ENCODE measurements at regions not wholly inside any gene's neighbourhood (a gene's known extent, or its start where the extent isn't known, plus 50 kb on each side); places are given as distances from the start of the nearest gene placed in this dataset.

- no peak for DNase-seq
Measured at GRCh38 chr4:41318839-41319530, 62.3 kb downstream of the UCHL1 start.

- no peak for DNase-seq
Measured at GRCh38 chr4:41319553-41319952, 62.8 kb downstream of the UCHL1 start.

- no peak for DNase-seq
Measured at GRCh38 chr4:41320278-41320677, 63.5 kb downstream of the UCHL1 start.

- no peak for DNase-seq
Measured at GRCh38 chr4:41320786-41321185, 64.1 kb downstream of the UCHL1 start.

GRCh38 chr4:41321216-41321945, 64.7 kb downstream of the UCHL1 start:
- no peak for DNase-seq

- no peak for DNase-seq
Measured at GRCh38 chr4:41322617-41323016, 65.9 kb downstream of the UCHL1 start.

GRCh38 chr4:41323179-41323578, 66.5 kb downstream of the UCHL1 start:
- DNase-seq: no peak

- no peak for DNase-seq
Measured at GRCh38 chr4:41323706-41324105, 67.0 kb downstream of the UCHL1 start.

GRCh38 chr4:41324861-41325260, 68.1 kb downstream of the UCHL1 start:
- DNase-seq: no peak

- DNase-seq: no peak
Measured at GRCh38 chr4:41325901-41326300, 69.2 kb downstream of the UCHL1 start.

GRCh38 chr4:41326776-41327175, 70.0 kb downstream of the UCHL1 start:
- no peak for DNase-seq

GRCh38 chr4:41327770-41328169, 71.0 kb downstream of the UCHL1 start:
- no peak for DNase-seq

GRCh38 chr4:41329361-41329760, 72.6 kb downstream of the UCHL1 start:
- no peak for DNase-seq

- no peak for DNase-seq
Measured at GRCh38 chr4:41331224-41331623, 74.5 kb downstream of the UCHL1 start.

- DNase-seq: no peak
Measured at GRCh38 chr4:41332510-41333054, 75.9 kb downstream of the UCHL1 start.

GRCh38 chr4:41334182-41334581, 77.5 kb downstream of the UCHL1 start:
- no peak for DNase-seq

- peak; percentile 65 for DNase-seq
Measured at GRCh38 chr4:41339812-41340809, 83.4 kb downstream of the UCHL1 start.

- no peak for DNase-seq
Measured at GRCh38 chr4:41346306-41347061, 89.8 kb downstream of the UCHL1 start.

GRCh38 chr4:41349021-41349420, 92.3 kb downstream of the UCHL1 start:
- DNase-seq: no peak

- no peak for DNase-seq
Measured at GRCh38 chr4:41358647-41359421, 102.1 kb downstream of the UCHL1 start.

GRCh38 chr4:41359422-41359775, 102.7 kb downstream of the UCHL1 start:
- no peak for DNase-seq

GRCh38 chr4:41359836-41360213, 103.1 kb downstream of the UCHL1 start:
- DNase-seq: no peak

Measured in NCI-H524 treated with DMSO at 0.1 percent for 48 hours (cell line).